ENCODE measurements at regions not wholly inside any gene's neighbourhood (a gene's known extent, or its start where the extent isn't known, plus 50 kb on each side); places are given as distances from the start of the nearest gene placed in this dataset.

DNA sequence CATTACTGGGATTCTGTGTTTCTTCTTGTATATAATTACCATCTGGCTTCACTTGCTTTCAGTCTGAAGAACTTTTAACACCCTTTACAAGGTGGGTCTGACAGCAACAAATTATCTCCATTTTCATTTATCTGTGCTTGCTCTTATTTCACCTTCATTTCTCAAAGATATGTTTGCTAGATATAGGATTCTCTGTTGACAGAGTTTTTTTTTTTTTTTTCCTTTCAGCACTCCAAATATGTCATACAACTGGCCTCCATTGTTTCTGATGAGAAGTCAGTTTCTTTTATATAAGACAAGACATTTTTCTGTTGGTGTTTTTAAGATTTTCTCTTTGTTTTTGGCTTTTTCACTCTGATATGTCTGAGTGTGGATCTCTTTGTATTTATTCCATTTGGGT is 59.3 kb upstream of the TACR1 start:
- TF ChIP-seq, protein P1, sequence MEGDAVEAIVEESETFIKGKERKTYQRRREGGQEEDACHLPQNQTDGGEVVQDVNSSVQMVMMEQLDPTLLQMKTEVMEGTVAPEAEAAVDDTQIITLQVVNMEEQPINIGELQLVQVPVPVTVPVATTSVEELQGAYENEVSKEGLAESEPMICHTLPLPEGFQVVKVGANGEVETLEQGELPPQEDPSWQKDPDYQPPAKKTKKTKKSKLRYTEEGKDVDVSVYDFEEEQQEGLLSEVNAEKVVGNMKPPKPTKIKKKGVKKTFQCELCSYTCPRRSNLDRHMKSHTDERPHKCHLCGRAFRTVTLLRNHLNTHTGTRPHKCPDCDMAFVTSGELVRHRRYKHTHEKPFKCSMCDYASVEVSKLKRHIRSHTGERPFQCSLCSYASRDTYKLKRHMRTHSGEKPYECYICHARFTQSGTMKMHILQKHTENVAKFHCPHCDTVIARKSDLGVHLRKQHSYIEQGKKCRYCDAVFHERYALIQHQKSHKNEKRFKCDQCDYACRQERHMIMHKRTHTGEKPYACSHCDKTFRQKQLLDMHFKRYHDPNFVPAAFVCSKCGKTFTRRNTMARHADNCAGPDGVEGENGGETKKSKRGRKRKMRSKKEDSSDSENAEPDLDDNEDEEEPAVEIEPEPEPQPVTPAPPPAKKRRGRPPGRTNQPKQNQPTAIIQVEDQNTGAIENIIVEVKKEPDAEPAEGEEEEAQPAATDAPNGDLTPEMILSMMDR (IDR thresholded peaks at IDR 0.05) = no peak
- TF ChIP-seq POLR2A (IDR thresholded peaks at IDR 0.05) = no peak

Measured in vagina (tissue), 2 donors.